ENCODE measurements at regions not wholly inside any gene's neighbourhood (a gene's known extent, or its start where the extent isn't known, plus 50 kb on each side); places are given as distances from the start of the nearest gene placed in this dataset.

GRCh38 chr1:30478283-30478682 lies 245.1 kb downstream of the MATN1 start:
- no peaks in the 10 kb centered on the region for H3K36me3 ChIP-seq (ENCODE audit: control insufficient read depth, insufficient read depth, low read length)
- 89 to 95% methylated on average over 3 to 6 of the region's 6 CpGs for WGBS, 2 experiments (ENCODE audit: insufficient coverage in 2 of 2)
- no peak overlapping the region for H3K4me3 ChIP-seq (ENCODE audit: extremely low read depth, insufficient read depth, low read length, poor library complexity, severe bottlenecking)
- no peak overlapping the region for H3K27ac ChIP-seq (ENCODE audit: low read depth, low read length, severe bottlenecking)
- no peaks in the 10 kb centered on the region for H3K4me1 ChIP-seq (ENCODE audit: control insufficient read depth, insufficient read depth, low read length, poor library complexity, severe bottlenecking)
- peaks cover 27% of the 10 kb centered on the region for H3K9me3 ChIP-seq (ENCODE audit: control insufficient read depth, low read length)

GRCh38 chr1:30477588-30477987 lies 245.8 kb downstream of the MATN1 start:
- Histone ChIP-seq H3K36me3 (ENCODE audit: control insufficient read depth, insufficient read depth, low read length) (no peaks in the 10 kb centered on the region), H3K9me3 (ENCODE audit: control insufficient read depth, low read length) (peaks cover 20% of the 10 kb centered on the region), H3K27ac (ENCODE audit: low read depth, low read length, severe bottlenecking) (no peak overlapping the region), H3K4me3 (ENCODE audit: extremely low read depth, insufficient read depth, low read length, poor library complexity, severe bottlenecking) (no peak overlapping the region), H3K4me1 (ENCODE audit: control insufficient read depth, insufficient read depth, low read length, poor library complexity, severe bottlenecking) (no peaks in the 10 kb centered on the region)
- WGBS, 2 experiments (ENCODE audit: insufficient coverage in 2 of 2), result 78 to 80% methylated on average over 2 to 3 of the region's 8 CpGs

- no peak overlapping the region for H3K4me3 ChIP-seq (ENCODE audit: extremely low read depth, insufficient read depth, low read length, poor library complexity, severe bottlenecking)
- H3K36me3 ChIP-seq (ENCODE audit: control insufficient read depth, insufficient read depth, low read length), result no peaks in the 10 kb centered on the region
- H3K9me3 ChIP-seq (ENCODE audit: control insufficient read depth, low read length), result peaks cover 14% of the 10 kb centered on the region
- whole genome bisulfite sequencing, 2 experiments (ENCODE audit: insufficient coverage in 2 of 2), result 91 to 92% methylated on average over 5 to 7 of the region's 8 CpGs
- no peaks in the 10 kb centered on the region for H3K4me1 ChIP-seq (ENCODE audit: control insufficient read depth, insufficient read depth, low read length, poor library complexity, severe bottlenecking)
- H3K27ac ChIP-seq (ENCODE audit: low read depth, low read length, severe bottlenecking), result no peak overlapping the region
Observed at GRCh38 chr1:30476911-30477459, 246.4 kb downstream of the MATN1 start.

GRCh38 chr1:30476476-30476875 lies 246.9 kb downstream of the MATN1 start:
- no peaks in the 10 kb centered on the region for H3K36me3 ChIP-seq (ENCODE audit: control insufficient read depth, insufficient read depth, low read length)
- H3K27ac ChIP-seq (ENCODE audit: low read depth, low read length, severe bottlenecking), result no peak overlapping the region
- WGBS, 2 experiments (ENCODE audit: insufficient coverage in 2 of 2), result 60 to 70% methylated on average over 6 of the region's 6 CpGs
- no peak overlapping the region for H3K4me3 ChIP-seq (ENCODE audit: extremely low read depth, insufficient read depth, low read length, poor library complexity, severe bottlenecking)
- H3K9me3 ChIP-seq (ENCODE audit: control insufficient read depth, low read length), result peaks cover 9% of the 10 kb centered on the region
- no peaks in the 10 kb centered on the region for H3K4me1 ChIP-seq (ENCODE audit: control insufficient read depth, insufficient read depth, low read length, poor library complexity, severe bottlenecking)

- peaks cover 4% of the 10 kb centered on the region for H3K9me3 ChIP-seq (ENCODE audit: control insufficient read depth, low read length)
- WGBS, 2 experiments (ENCODE audit: insufficient coverage in 2 of 2), result 68 to 72% methylated on average over 6 of the region's 6 CpGs
- H3K4me1 ChIP-seq (ENCODE audit: control insufficient read depth, insufficient read depth, low read length, poor library complexity, severe bottlenecking), result no peaks in the 10 kb centered on the region
- no peak overlapping the region for H3K27ac ChIP-seq (ENCODE audit: low read depth, low read length, severe bottlenecking)
- H3K4me3 ChIP-seq (ENCODE audit: extremely low read depth, insufficient read depth, low read length, poor library complexity, severe bottlenecking), result no peak overlapping the region
- no peaks in the 10 kb centered on the region for H3K36me3 ChIP-seq (ENCODE audit: control insufficient read depth, insufficient read depth, low read length)
Observed at GRCh38 chr1:30475966-30476365, 247.4 kb downstream of the MATN1 start.

- Histone ChIP-seq H3K9me3 (ENCODE audit: control insufficient read depth, low read length) (no peaks in the 10 kb centered on the region), H3K27ac (ENCODE audit: low read depth, low read length, severe bottlenecking) (no peak overlapping the region), H3K4me3 (ENCODE audit: extremely low read depth, insufficient read depth, low read length, poor library complexity, severe bottlenecking) (no peak overlapping the region), H3K4me1 (ENCODE audit: control insufficient read depth, insufficient read depth, low read length, poor library complexity, severe bottlenecking) (no peaks in the 10 kb centered on the region), H3K36me3 (ENCODE audit: control insufficient read depth, insufficient read depth, low read length) (no peaks in the 10 kb centered on the region)
- WGBS, 2 experiments (ENCODE audit: insufficient coverage in 2 of 2), result 91 to 93% methylated on average over 9 of the region's 9 CpGs
Observed at GRCh38 chr1:30475201-30475600, 248.2 kb downstream of the MATN1 start.

GRCh38 chr1:30474818-30475200 lies 248.6 kb downstream of the MATN1 start:
- Histone ChIP-seq H3K4me1 (ENCODE audit: control insufficient read depth, insufficient read depth, low read length, poor library complexity, severe bottlenecking) (no peaks in the 10 kb centered on the region), H3K9me3 (ENCODE audit: control insufficient read depth, low read length) (no peaks in the 10 kb centered on the region), H3K36me3 (ENCODE audit: control insufficient read depth, insufficient read depth, low read length) (no peaks in the 10 kb centered on the region), H3K4me3 (ENCODE audit: extremely low read depth, insufficient read depth, low read length, poor library complexity, severe bottlenecking) (no peak overlapping the region), H3K27ac (ENCODE audit: low read depth, low read length, severe bottlenecking) (no peak overlapping the region)
- 92% methylated on average over 8 to 9 of the region's 9 CpGs for WGBS, 2 experiments (ENCODE audit: insufficient coverage in 2 of 2)

- Histone ChIP-seq H3K4me3 (ENCODE audit: extremely low read depth, insufficient read depth, low read length, poor library complexity, severe bottlenecking) (no peak overlapping the region), H3K4me1 (ENCODE audit: control insufficient read depth, insufficient read depth, low read length, poor library complexity, severe bottlenecking) (no peaks in the 10 kb centered on the region), H3K27ac (ENCODE audit: low read depth, low read length, severe bottlenecking) (no peak overlapping the region), H3K9me3 (ENCODE audit: control insufficient read depth, low read length) (no peaks in the 10 kb centered on the region), H3K36me3 (ENCODE audit: control insufficient read depth, insufficient read depth, low read length) (no peaks in the 10 kb centered on the region)
- WGBS, 2 experiments (ENCODE audit: insufficient coverage in 2 of 2), result 85 to 88% methylated on average over 6 to 8 of the region's 8 CpGs
Observed at GRCh38 chr1:30473922-30474817, 249.2 kb downstream of the MATN1 start.

GRCh38 chr1:30472526-30472925 lies 250.9 kb downstream of the MATN1 start:
- Histone ChIP-seq H3K9me3 (ENCODE audit: control insufficient read depth, low read length) (no peaks in the 10 kb centered on the region), H3K4me1 (ENCODE audit: control insufficient read depth, insufficient read depth, low read length, poor library complexity, severe bottlenecking) (no peaks in the 10 kb centered on the region), H3K36me3 (ENCODE audit: control insufficient read depth, insufficient read depth, low read length) (no peaks in the 10 kb centered on the region), H3K4me3 (ENCODE audit: extremely low read depth, insufficient read depth, low read length, poor library complexity, severe bottlenecking) (no peak overlapping the region), H3K27ac (ENCODE audit: low read depth, low read length, severe bottlenecking) (no peak overlapping the region)
- 87 to 93% methylated on average over 5 to 7 of the region's 7 CpGs for WGBS, 2 experiments (ENCODE audit: insufficient coverage in 2 of 2)

GRCh38 chr1:30472009-30472408 lies 251.4 kb downstream of the MATN1 start:
- Histone ChIP-seq H3K27ac (ENCODE audit: low read depth, low read length, severe bottlenecking) (no peak overlapping the region), H3K36me3 (ENCODE audit: control insufficient read depth, insufficient read depth, low read length) (no peaks in the 10 kb centered on the region), H3K4me3 (ENCODE audit: extremely low read depth, insufficient read depth, low read length, poor library complexity, severe bottlenecking) (no peak overlapping the region), H3K4me1 (ENCODE audit: control insufficient read depth, insufficient read depth, low read length, poor library complexity, severe bottlenecking) (no peaks in the 10 kb centered on the region), H3K9me3 (ENCODE audit: control insufficient read depth, low read length) (no peaks in the 10 kb centered on the region)
- 84 to 88% methylated on average over 3 to 4 of the region's 4 CpGs for WGBS, 2 experiments (ENCODE audit: insufficient coverage in 2 of 2)

GRCh38 chr1:30471307-30471706 lies 252.1 kb downstream of the MATN1 start:
- 93 to 96% methylated on average over 2 of the region's 2 CpGs for WGBS, 2 experiments (ENCODE audit: insufficient coverage in 2 of 2)
- H3K4me3 ChIP-seq (ENCODE audit: extremely low read depth, insufficient read depth, low read length, poor library complexity, severe bottlenecking), result no peak overlapping the region
- no peaks in the 10 kb centered on the region for H3K36me3 ChIP-seq (ENCODE audit: control insufficient read depth, insufficient read depth, low read length)
- H3K9me3 ChIP-seq (ENCODE audit: control insufficient read depth, low read length), result no peaks in the 10 kb centered on the region
- no peak overlapping the region for H3K27ac ChIP-seq (ENCODE audit: low read depth, low read length, severe bottlenecking)
- H3K4me1 ChIP-seq (ENCODE audit: control insufficient read depth, insufficient read depth, low read length, poor library complexity, severe bottlenecking), result no peaks in the 10 kb centered on the region

Measured in mesodermal cell (in vitro differentiated cells).